GM06990 (cell line): ENCODE measurements at regions not wholly inside any gene's neighbourhood (a gene's known extent, or its start where the extent isn't known, plus 50 kb on each side); places are given as distances from the start of the nearest gene placed in this dataset.

ENCODE experiments used
- DNase-seq: peaks from one replicate; pipeline ENCODE4 v3.0.0-alpha.2; 2011; ENCODE audit not compliant: insufficient read length; ENCODE audit errors: extremely low read depth
- H3K27me3 ChIP-seq: replicated peaks from 2 replicates; pipeline ENCODE4 v1.6.0; 2011; ENCODE audit warnings: low read length; ENCODE audit not compliant: control insufficient read depth, insufficient read depth
- H3K36me3 ChIP-seq: 2 replicates; pipeline ENCODE4 v1.5.1; 2011; ENCODE audit warnings: low read length; ENCODE audit not compliant: control insufficient read depth, insufficient read depth
- H3K4me3 ChIP-seq: replicated peaks from 2 replicates; pipeline ENCODE4 v1.5.1; 2011; ENCODE audit warnings: low read depth, mild to moderate bottlenecking, control low read depth, low read length
- CTCF ChIP-seq: IDR thresholded peaks from 2 replicates; pipeline ENCODE4 v1.5.1; 2011; ENCODE audit warnings: low read length, control low read depth, mild to moderate bottlenecking, inconsistent platforms; ENCODE audit not compliant: insufficient read depth, poor library complexity, severe bottlenecking

DNA sequence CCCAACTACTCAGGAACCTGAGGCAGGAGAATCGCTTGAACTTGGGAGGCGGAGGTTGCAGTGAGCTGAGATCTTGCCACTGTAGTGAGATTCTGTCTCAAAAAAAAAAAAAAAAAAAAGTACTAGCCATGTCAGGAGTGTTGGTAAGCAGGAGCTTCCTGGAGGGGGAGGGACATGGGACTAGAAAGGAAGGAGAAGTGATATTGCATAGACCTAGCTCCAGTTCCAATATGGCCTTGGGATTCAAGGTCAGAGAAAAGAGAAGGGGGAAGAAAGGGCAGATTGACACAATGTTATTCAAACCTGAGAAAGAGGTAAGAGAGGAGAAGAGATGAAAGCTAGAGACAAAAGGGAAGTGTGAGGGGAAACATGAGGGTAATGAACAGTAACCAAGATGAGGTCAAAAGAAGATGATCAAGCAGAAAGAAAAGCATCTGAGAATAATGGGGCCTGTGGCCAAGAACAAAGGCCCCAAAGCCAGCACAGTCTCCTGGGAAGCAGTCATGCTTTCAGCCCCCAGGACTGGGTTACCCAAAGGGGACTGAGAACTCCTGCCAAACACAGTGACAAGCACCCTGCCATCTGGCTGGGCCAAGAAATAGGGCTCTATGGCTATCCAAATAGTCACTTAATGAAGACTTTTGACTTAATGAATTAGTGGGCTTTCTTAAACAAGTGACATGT lies 51.7 kb upstream of the FTH1 start:
- no peak overlapping the region for H3K4me3 ChIP-seq
- no peak for TF ChIP-seq CTCF
- no peak for DNase-seq
- no peaks in the 10 kb centered on the region for H3K27me3 ChIP-seq
- H3K36me3 ChIP-seq = no peaks in the 10 kb centered on the region

- H3K4me3 ChIP-seq = no peak overlapping the region
Measured at GRCh38 chr11:62017878-62018655, 50.6 kb upstream of the FTH1 start.

More at GRCh38 chr11:62017878-62018655, 50.6 kb upstream of the FTH1 start:
- Histone ChIP-seq H3K27me3 (no peaks in the 10 kb centered on the region), H3K36me3 (no peaks in the 10 kb centered on the region)
- no peak for TF ChIP-seq CTCF
- no peak for DNase-seq
